Esophagus squamous epithelium (tissue), 5 donors: ENCODE measurements at regions not wholly inside any gene's neighbourhood (a gene's known extent, or its start where the extent isn't known, plus 50 kb on each side); places are given as distances from the start of the nearest gene placed in this dataset.
"Not testable (repeated sequence)": the region's sequence is repeated elsewhere in the genome, so short reads cannot be mapped to it uniquely, and the experiment has no call there.

Source experiments
- DNase-seq: peaks from one replicate; lab custom pipeline; 2025; lab: John Stamatoyannopoulos, UW
- H3K27ac ChIP-seq, 4 donors: fragments of 200-600 bp; sonication (generic); one replicate each; pipeline ENCODE4 v1.5.1; 2016 to 2019; ENCODE audit warnings: mild to moderate bottlenecking in 1 of 4
- H3K27me3 ChIP-seq, 4 donors: fragments of 200-600 bp; sonication (generic); 1 replicate in 3 of 4; 2 replicates in 1 of 4; pipeline versions ENCODE4 v1.5.1 to v1.6.0; 2017 to 2021; ENCODE audit warnings: antibody characterized with exemption in 1 of 4
- H3K36me3 ChIP-seq, 3 donors: fragments of 200-600 bp; sonication (generic); one replicate each; pipeline ENCODE4 v1.5.1; 2016 to 2019
- H3K4me1 ChIP-seq, 3 donors: fragments of 200-600 bp; sonication (generic); one replicate each; pipeline ENCODE4 v1.5.1; 2017 to 2019
- H3K4me3 ChIP-seq, 4 donors: fragments of 200-600 bp; sonication (generic); 1 replicate in 3 of 4; 2 replicates in 1 of 4; pipeline ENCODE4 v1.5.1; 2016 to 2019; ENCODE audit warnings: mild to moderate bottlenecking in 2 of 4, moderate library complexity in 1 of 4
- H3K9me3 ChIP-seq, 3 donors: fragments of 200-600 bp; sonication (generic); one replicate each; pipeline ENCODE4 v1.5.1; 2016 to 2019
- CTCF ChIP-seq, 6 experiments: fragments of 450-650 bp in 4 of 6; fragments of 200-600 bp in 2 of 6; sonication (generic) in 2 of 6; IDR thresholded peaks; one replicate each; pipeline ENCODE4 v1.5.1; 2016 to 2019; ENCODE audit warnings: antibody characterized with exemption in 6 of 6, mild to moderate bottlenecking in 4 of 6, moderate library complexity in 4 of 6
- POLR2A ChIP-seq, 4 donors: fragments of 450-650 bp; IDR thresholded peaks; one replicate each; pipeline ENCODE4 v1.6.1; 2017; ENCODE audit warnings: antibody characterized with exemption in 4 of 4, mild to moderate bottlenecking in 4 of 4, moderate library complexity in 3 of 4
- WGBS, 2 donors: methylation state at CpG; one replicate each; pipeline ENCODE4 v1.1.5; 2018; 5-methylcytosine and 5-hydroxymethylcytosine counted together
- intact Hi-C: fragments of 100-400 bp; cut with DNase I; formaldehyde crosslinking; loops from one replicate; pipeline ENCODE4 v1.15.0; 2022
- donor health status: DM: yes; HTN: yes; CAD: no.

DNA sequence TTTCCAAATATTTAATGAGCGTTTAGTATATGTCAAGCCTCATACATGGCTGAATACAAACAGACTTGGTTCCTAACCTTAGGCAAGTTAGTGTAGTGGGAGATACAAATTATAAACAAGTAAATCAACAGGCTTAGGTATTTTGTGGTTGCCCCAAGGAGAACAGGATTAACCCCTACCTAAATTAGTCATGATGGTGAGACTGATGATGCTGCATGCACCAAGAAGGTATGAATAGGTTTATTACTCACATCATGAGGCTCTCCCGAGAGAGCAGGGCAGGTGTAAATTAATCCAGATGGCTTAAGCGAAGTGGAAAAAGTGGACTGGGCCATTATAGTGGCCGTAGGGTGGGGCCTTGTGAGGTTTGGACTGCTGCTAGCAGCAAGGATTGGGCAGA is 118.1 kb upstream of the GCFC2 start:
- Histone ChIP-seq H3K27ac (no peak overlapping the region), H3K4me3 (no peak overlapping the region), H3K4me1 (no peaks in the 10 kb centered on the region), H3K27me3 (peaks cover 0 to 6% (median 0%) of the 10 kb centered on the region in 4 donors), H3K9me3 (no peaks in the 10 kb centered on the region), H3K36me3 (no peaks in the 10 kb centered on the region)
- intact Hi-C loops = no loop called here
- no peak for DNase-seq
- WGBS, 2 donors = 66 to 67% methylated on average over 4 of the region's 4 CpGs
- no peak for TF ChIP-seq POLR2A (IDR thresholded peaks at IDR 0.05)
- TF ChIP-seq CTCF (IDR thresholded peaks at IDR 0.05) = no peak

DNA sequence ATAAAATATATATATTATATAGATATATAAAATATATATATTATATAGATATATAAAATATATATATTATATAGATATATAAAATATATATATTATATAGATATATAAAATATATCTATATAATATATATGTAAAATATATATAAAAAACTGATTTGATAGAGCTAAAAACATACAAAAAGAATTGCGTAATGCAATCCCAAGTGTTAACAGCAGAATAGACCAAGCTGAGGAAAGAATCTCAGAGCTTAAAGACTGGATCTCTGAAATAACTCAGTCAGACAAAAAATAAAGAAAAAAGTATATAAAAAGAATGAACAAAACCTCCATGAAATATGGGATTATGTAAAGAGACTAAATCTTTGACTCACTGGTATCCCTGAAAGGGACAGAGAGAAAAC is 112.8 kb upstream of the GCFC2 start:
- H3K4me1 ChIP-seq, DNase-seq, H3K36me3 ChIP-seq, H3K9me3 ChIP-seq, H3K4me3 ChIP-seq, intact Hi-C loops, H3K27me3 ChIP-seq, H3K27ac ChIP-seq: not testable (repeated sequence)
- 87 to 91% methylated on average over 1 of the region's 1 CpG for WGBS, 2 donors

GRCh38 chr2:75822336-75822735 is 111.6 kb upstream of the GCFC2 start:
- Histone ChIP-seq H3K27me3 (no peaks in the 10 kb centered on the region), H3K27ac (no peak overlapping the region), H3K4me3 (no peak overlapping the region), H3K36me3 (no peaks in the 10 kb centered on the region), H3K9me3 (peaks cover 0 to 9% (median 0%) of the 10 kb centered on the region in 3 donors), H3K4me1 (no peaks in the 10 kb centered on the region)
- 20% methylated on average over 1 of the region's 2 CpGs; no CpG with 5 or more reads in 1 of the 2 donors for WGBS, 2 donors
- no peak for DNase-seq
- TF ChIP-seq CTCF (IDR thresholded peaks at IDR 0.05) (no peak), POLR2A (IDR thresholded peaks at IDR 0.05) (no peak)
- intact Hi-C loops = no loop called here

GRCh38 chr2:75820693-75821092 is 110.0 kb upstream of the GCFC2 start:
- no peak for DNase-seq
- H3K4me3 ChIP-seq = no peak overlapping the region
- no peak overlapping the region for H3K27ac ChIP-seq
- WGBS, 2 donors = 42 to 68% methylated on average over 3 of the region's 3 CpGs
- H3K27me3 ChIP-seq = no peaks in the 10 kb centered on the region
- intact Hi-C loops = no loop called here
- H3K36me3 ChIP-seq = no peaks in the 10 kb centered on the region
- no peak for TF ChIP-seq CTCF (IDR thresholded peaks at IDR 0.05)
- no peak for TF ChIP-seq POLR2A (IDR thresholded peaks at IDR 0.05)
- H3K4me1 ChIP-seq = no peaks in the 10 kb centered on the region
- H3K9me3 ChIP-seq = peaks cover 0 to 9% (median 0%) of the 10 kb centered on the region in 3 donors

GRCh38 chr2:75810611-75811330 is 100.1 kb upstream of the GCFC2 start:
- 72 to 83% methylated on average over 6 of the region's 6 CpGs for WGBS, 2 donors
- H3K4me3 ChIP-seq = no peak overlapping the region
- TF ChIP-seq CTCF (IDR thresholded peaks at IDR 0.05) (no peak), POLR2A (IDR thresholded peaks at IDR 0.05) (no peak)
- no peaks in the 10 kb centered on the region for H3K27me3 ChIP-seq
- H3K9me3 ChIP-seq = no peaks in the 10 kb centered on the region
- H3K4me1 ChIP-seq = no peaks in the 10 kb centered on the region
- no peak for DNase-seq
- H3K27ac ChIP-seq = no peak overlapping the region
- no peaks in the 10 kb centered on the region for H3K36me3 ChIP-seq
- intact Hi-C loops = no loop called here
